NCI-H2029 (cell line): ENCODE measurements at regions not wholly inside any gene's neighbourhood (a gene's known extent, or its start where the extent isn't known, plus 50 kb on each side); places are given as distances from the start of the nearest gene placed in this dataset.
"Not testable (repeated sequence)": the region's sequence is repeated elsewhere in the genome, so short reads cannot be mapped to it uniquely, and the experiment has no call there.

Experiments used
- DNase-seq: peaks from one replicate; lab custom pipeline; 2025; lab: John Stamatoyannopoulos, UW

DNA sequence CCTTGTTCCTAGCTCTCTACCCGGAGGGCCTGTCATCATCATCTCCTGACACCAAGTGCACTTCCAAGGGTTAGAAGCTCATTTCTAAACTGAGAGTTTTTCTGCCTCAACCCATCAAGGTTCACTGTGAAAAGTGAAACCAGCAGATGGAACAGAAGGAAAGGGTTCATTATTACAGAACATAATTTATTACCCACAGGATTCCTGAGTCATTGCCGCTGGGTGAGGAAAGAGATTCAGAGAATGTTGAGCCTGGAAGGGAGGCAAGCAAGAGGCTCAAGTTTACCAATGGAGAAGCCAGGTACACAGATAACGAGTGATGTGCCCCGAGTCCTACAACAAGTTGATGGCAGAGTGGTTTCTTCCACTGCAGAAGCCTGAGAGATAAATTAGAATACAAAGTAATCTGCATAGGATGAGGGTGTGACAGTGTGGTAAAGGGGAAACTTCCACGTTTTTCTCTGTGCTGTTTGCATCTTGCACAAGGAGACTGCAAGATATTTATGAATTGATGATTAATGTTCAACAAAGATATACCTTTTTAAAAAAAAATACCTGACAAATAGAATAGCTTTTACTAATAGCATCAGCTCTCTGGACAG is 80.5 kb upstream of the SETMAR start:
- DNase-seq = no peak

DNA sequence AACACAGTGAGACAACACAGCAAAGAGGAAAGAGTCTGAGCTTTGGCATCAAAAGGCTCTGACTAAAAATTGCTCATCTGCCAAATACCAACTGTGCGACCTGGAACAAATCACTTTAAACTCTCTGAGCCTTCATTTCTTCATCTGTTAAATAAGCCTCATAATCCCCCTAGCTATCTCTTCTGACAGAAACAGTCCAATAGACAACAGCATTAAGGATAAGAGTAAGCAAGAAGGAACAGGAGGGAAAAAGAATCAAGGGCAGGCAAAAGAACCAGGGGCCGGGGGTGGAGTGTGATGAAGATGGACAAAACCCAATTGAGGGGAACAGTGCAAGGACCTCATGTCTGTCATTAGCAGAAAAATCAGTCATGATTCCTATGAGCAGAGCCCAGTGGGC is 79.4 kb upstream of the SETMAR start:
- no peak for DNase-seq

DNA sequence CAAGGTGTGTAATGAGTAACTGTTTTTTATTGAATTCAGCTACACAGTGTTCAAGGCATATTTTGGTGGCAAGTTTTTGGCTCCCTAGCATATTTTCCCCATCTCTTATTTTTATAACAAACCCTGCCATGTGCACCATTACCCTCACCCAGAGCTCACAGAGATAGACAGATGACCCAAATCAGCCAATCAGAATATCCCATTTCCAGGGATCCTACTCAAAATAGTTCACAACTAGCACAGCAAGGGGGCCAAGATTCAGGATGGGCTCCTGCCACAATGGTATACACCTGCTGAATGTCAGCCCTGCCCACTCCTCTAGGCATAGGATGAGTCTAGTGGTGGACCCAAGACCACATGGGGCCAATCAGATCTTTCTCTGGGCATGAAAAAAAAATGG is 78.8 kb upstream of the SETMAR start:
- DNase-seq = no peak

- no peak for DNase-seq
Measured at GRCh38 chr3:4225005-4225471, 78.1 kb upstream of the SETMAR start.

GRCh38 chr3:4228295-4228694 is 74.9 kb upstream of the SETMAR start:
- DNase-seq = no peak

- DNase-seq = no peak
Measured at GRCh38 chr3:4231041-4231440, 72.1 kb upstream of the SETMAR start.

GRCh38 chr3:4232798-4233197 is 70.4 kb upstream of the SETMAR start:
- DNase-seq = no peak

- DNase-seq = no peak
Measured at GRCh38 chr3:4233488-4233887, 69.7 kb upstream of the SETMAR start.

DNA sequence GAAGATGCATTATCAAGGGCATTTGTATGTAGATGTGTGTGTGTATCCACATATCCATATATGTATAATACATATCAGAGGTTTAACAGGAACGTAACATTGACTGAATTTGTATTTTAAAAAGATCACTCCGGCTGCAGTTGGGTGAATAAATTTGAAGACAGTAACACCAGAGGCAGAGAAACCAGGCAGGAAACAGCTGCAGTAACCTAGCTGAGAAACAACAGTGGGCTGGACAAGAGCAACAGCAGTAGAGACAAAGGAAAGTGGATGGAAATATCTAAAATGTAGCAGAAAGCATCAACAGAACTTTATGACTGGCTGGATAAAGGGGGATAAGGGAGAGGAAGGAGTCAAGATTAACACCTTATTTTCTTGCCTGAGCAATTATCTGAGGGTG is 68.3 kb upstream of the SETMAR start:
- no peak for DNase-seq

GRCh38 chr3:4235690-4236089 is 67.5 kb upstream of the SETMAR start:
- no peak for DNase-seq

- DNase-seq = no peak
Measured at GRCh38 chr3:4241595-4242170, 61.5 kb upstream of the SETMAR start.

DNA sequence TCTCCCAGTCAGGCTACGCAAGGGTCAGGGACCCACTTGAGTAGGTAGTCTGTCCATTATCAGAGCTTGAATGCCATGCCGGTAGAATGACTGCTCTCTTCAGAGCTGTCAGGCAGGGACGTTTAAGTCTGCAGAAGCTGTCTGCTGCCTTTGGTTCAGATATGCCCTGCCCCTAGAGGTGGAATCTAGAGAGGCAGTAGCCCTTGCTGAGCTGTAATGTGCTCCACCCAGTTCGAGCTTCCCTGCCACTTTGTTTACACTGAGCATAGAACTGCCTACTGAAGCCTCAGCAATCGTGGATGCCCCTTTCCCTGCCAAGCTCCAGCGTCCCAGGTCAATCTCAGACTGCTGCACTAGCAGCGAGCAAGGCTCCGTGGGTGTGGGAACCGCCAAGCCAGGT is 57.5 kb upstream of the SETMAR start:
- no peak for DNase-seq

DNA sequence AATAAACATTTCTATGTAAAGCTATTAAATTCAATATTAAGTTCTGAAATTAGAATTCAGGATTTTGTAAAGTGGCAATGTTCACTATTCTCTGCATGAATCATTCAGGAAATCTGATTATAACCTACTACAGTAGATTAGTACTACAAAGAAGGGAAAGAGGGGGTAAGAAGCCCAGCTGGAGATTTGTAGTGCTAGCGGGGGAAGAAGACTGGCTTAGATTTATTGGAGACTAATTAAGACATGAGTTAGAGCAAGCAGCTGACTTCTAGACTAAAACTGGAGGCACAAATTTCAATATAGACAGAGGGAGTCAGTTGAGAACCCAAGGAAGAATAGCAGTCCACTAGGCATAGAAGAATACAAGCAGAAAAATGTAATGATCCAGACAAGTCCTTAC is 55.8 kb upstream of the SETMAR start:
- DNase-seq = no peak

DNA sequence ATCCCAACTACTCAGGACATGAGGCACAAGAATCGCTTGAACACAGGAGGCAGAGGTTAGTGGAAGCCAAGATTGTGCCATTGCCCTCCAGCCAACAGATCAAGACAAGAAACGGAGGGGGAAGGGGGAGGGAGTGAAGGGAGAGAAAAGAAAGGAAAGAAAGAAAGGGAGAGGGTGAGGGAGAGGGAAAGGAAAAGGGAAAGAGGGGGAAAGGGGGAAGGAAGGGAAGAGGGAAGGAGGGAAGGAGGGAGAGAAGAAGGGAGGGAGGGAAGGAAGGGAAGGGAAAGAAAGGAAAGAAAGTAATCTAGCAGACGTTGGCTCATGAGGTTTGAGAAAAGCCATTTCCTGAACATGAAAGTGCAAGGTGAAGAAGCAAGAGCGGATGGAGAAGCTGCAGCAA is 53.1 kb upstream of the SETMAR start:
- no peak for DNase-seq

DNA sequence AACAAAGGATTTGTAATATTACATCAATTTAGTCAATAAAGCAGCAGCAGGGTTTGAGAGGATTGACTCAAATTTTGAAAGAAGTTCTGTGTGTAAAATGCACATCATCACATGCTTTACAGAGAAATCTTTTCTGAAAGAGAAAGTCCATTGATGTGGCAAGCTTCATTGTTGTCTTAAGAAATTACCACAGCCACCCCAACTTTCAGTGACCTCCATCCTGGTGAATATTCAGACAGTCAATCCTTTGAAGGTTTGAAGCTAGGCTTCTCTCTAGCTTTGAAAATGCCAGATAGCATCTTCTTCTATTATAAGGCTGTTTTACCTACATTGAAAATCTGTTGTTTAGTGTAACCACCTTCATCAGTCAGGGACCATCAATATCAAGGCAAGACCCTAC is 51.8 kb upstream of the SETMAR start:
- no peak for DNase-seq

- DNase-seq = not testable (repeated sequence)
Measured at GRCh38 chr3:4253072-4253832, 49.9 kb upstream of the SETMAR start.
